Esophagus mucosa (tissue), 1 donor: ENCODE measurements at regions not wholly inside any gene's neighbourhood (a gene's known extent, or its start where the extent isn't known, plus 50 kb on each side); places are given as distances from the start of the nearest gene placed in this dataset.
A peak's percentile ranks its signal among the peaks of the same experiment; 100 is the strongest.
"Not testable (repeated sequence)": the region's sequence is repeated elsewhere in the genome, so short reads cannot be mapped to it uniquely, and the experiment has no call there.

Source experiments
- ATAC-seq: fragments of 200-7000 bp; cut with Tn5 transposase; one replicate; pipeline ENCODE4 v1.9.1; 2020
- donor health status: DM: yes; HTN: yes; CAD: no.

DNA sequence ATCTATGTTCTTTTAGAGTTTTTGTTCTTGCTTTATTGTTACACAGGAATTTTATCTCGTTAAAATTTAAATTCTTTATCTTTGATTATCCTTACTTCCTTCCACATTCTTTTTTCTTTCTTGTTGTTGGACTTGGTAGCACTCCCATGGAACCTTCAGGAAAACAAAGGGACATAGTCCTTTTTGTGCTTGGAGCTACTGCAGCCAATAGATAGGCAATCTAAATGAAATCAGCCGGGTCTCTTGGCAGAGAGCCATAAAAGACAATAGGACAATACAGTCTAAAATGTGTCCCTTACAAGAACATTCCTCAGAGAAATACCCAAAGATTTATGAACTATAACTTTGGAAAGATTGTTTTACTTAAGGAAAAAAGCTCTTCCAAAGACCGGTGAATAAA is 548.1 kb upstream of the C9orf72 start:
- no peak for ATAC-seq

DNA sequence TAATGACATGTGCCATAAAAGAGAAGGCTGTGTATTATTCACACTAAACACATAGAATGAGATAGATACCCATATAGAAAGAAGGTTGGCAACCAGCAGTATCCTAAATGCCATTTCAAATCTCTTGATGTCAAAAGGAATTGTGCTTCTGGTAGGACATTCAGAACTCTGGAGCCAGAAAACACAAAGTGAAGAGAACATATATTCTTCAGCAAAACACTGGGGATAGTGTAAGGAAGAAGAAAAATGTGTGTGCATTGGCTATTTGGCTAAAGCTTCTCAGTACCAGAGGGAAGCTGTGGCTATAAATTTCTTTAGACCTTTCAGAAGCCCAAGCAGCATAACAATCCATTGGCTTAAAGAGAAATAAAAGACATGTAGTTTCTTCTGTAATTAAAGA is 551.6 kb upstream of the C9orf72 start:
- no peak for ATAC-seq

DNA sequence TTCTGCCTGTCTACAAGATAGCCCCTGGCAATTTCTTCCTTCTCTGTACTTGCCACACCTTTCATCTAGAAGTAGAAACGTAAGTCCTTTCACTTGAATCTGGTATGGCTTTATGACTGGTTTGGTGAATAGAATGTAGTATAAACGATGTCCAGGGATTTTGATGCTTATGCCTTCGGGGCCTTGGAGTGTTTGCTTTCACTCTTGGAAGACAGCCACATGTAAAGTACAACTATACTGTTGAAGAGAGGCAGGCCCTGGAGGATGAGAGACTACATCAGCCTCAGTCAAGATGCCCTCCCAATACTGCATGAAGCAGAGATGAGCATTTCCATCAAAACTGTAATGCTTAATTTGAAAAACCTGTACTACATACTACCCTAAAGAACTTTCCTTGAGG is 553.8 kb upstream of the C9orf72 start:
- ATAC-seq = no peak

DNA sequence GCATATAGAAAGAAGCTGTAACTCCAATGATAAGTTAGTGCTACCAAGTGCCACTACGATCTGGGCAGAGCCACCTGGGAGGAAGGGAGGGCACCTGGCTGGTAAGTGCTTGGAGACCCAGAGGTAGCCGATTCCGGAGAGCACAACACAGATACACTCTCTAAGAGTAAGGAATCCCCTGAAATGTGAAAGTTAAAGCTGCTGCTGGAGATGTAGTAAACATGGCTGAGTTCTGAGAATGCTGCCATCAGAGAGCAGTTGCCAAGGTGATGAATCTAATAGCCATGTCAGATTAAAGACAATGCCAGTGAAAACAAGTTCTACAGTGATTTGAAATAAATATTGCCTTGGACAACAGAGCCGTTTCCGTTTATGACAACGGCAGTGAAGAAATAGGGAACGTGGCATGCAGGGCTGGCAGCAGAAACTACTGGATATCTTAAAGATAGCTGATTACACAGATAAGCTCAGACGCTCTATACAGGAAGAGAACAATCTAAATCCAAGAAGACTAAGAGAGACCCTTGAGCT is 561.2 kb upstream of the C9orf72 start:
- ATAC-seq = no peak

DNA sequence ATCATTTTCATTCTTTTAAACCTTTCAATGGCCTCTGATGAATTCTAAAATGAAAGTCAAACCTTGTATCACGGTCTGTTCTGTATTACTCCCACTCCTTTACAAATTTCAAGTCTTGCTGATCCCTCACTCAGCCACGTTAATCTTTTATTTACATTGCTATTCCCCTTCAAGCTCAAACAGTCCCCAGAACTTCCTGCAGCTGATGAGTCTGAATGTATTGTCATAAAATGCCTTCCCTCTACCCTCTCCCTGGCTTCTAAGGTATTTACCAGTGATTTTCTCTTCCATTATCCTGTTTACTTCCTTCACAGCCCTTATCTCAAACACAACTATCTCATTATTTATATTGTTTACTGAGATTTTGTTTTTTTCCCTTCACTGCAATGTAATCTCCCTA is 562.3 kb upstream of the C9orf72 start:
- ATAC-seq = peak; percentile 13

DNA sequence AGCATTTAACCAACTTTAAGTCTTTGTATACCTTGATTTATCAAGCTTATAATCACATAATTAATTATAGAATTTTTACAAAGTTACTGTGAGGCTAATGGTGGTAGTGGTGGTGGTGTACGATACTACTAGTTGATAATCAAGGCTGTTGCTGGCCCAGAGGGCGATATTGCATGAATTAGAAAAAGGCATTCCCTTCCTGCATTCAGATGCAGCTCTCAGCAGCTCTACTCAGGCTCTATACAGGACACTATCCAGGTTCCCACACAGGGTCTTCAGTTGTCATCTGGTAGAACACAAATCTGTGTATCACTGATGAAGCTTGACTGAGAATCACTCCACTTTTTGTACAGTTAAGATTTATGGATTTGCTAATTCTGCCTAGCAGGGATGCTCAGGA is 562.8 kb upstream of the C9orf72 start:
- ATAC-seq = no peak

DNA sequence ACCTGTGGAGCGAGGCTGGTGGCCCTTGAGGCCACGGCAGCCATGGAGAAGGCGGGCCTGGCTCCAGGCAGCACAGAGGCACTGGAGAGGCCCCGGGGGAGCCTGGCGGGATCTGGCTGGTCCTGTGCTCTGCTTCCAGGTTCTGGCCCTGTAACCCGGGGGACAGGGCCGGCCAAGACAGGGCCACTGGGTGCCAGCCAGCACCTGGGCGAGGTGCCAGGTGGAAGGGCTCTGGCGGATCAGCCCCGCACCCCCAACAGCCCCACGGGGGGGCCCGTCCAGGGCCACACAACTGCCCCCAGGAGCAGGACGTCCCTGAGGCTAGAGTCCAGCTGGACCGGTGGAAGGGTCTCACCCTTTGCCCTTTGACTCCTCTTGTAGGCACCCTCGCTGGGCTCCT is 574.1 kb upstream of the C9orf72 start:
- ATAC-seq = not testable (repeated sequence)

DNA sequence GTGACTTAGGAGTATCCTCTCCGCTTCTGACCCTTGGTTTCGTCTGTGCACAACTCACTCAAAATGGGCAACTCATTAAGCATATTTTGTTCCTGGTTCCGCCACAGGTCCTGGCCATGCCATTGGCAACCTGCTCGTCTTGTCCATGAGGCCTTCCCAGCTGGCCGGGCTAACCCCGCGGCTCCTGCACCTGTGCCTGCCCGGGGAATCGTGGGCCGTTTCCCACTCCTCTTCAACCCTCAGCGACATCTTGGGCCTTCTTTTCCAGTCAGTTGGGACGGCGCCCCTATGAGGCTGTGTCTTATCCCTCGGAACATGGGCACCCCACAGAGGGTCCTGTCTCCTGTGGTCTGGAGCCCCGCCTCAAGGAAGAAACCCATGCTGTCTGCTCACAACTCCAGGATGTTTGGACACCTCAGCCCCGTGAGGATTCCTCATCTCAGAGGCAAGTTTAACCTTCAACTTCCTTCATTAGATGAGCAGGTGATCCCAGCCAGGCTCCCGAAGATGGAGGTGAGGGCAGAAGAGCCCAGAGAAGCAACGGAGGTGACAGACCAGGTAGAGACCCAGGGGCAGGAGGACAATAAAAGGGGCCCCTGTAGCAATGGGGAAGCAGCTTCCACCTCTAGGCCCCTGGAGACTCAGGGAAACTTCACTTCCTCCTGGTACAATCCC is 574.8 kb upstream of the C9orf72 start:
- ATAC-seq = not testable (repeated sequence)

DNA sequence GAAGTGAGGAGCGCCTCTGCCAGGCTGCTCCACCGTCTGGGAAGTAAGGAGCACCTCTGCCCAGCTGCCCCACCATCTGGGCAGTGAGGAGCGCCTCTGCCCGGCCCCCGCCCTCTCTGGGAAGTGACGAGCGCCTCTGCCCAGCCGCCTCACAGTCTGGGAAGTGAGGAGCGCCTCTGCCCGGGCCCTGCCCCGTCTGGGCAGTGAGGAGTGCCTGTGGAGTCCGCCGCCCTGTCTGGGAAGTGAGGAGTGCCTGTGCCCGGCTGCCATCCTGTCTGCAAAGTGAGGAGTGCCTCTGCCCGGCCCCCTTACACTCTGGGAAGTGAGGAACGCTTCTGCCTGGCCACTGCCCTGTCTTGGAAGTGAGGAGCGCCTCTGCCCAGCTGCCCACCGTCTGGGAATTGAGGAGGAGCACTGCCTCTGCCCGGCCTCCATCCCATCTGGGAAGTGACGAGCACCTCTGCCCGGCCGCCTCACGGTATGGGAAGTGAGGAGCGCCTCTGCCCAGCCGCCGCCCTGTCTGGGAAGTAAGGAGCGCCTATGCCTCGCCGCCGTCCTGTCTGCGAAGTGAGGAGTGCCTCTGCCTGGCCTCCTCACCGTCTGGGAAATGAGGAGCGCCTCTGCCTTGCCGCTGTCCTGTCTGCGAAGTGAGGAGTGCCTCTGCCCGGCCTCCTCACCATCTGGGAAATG is 576.2 kb upstream of the C9orf72 start:
- not testable (repeated sequence) for ATAC-seq

DNA sequence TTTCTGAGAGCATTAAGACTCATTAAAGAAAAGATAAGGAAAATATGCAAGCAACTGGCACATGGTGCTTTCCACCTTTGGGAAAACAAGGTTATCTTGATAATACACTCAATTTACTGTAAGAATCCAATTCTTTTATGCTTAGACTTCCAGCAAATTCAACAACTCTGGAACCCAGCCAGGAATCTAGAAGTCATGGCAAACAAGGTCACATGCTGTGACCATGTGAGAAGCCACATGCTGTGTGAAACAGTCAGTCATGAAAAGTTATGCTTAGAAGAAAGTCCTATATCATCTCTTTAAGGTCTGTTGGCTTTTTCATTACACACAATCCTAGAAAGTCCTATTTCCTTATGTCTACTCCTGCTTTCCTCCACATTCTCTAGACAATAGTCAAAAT is 581.8 kb upstream of the C9orf72 start:
- no peak for ATAC-seq

DNA sequence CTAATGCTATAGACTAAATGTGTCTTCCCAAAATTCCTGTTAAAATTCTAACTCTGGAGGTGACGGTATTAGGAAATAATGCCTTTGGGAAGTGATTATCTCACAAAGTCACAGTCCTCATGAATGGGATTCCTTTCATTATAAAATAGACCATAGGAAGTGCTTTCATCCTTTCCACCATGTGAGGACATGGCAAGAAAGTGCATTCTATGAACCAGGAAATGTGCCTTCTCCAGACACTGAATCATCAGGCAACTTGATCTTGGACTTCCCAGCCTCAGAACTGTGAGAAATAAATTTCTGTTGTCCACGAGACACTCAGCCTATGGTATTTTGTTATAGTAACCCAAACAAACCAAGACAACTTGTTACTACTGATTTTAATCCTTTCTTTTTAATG is 582.4 kb upstream of the C9orf72 start:
- ATAC-seq = no peak

DNA sequence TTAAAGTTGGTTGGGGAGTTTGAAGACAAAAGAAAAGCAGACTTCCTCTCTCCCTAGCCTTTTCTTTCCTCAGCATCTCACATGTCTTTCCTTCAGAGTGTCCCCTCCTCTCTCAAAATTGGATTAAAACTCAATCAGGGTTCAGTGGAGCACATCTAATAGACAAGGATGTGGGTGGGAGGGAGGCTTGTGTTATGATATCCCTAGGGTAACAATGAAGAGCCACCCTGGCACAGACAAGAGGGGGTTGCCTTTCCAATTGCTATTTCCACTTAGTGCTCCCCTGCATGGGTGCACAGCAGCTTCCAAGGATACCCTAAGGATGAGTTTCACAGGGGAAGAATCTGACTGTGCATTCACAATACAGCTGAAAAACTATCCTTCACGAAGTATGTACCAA is 585.2 kb upstream of the C9orf72 start:
- ATAC-seq = no peak

DNA sequence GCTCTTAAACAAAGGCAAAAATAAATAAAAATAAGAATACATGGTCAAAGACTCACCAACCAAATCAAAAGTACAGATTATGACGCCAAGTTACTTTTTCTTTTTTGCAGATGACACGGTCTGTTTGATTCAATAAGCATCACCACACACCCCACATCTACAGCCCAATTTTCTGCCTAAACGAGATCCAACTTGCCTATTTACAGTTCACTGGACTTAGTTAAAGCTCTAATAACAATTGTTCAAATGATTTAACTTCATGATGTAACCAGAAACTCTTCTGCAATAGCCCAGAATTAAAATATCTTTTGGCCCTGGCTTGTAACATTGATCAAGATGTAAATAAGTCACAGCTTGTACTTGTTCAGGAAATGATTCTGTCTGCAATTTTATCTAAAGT is 590.3 kb upstream of the C9orf72 start:
- ATAC-seq = peak; percentile 89

DNA sequence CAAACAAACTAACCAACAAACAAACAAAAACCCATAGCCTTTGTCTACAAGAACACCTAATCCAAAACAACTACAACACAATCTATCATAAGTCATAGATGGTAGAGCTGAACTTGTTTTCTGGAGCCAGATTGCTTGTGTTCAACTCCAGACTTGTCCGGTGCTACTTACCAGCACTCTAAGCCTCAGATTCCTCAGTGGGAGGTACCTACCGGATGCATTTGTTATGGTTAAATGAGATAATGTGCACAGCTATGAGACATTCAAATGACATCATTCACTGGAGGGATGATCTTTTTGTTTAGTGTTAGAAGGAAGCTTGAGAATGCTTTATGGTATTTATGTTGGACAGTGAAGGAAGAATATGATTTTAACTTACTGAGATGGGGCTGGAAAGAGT is 592.9 kb upstream of the C9orf72 start:
- peak; percentile 93 for ATAC-seq

DNA sequence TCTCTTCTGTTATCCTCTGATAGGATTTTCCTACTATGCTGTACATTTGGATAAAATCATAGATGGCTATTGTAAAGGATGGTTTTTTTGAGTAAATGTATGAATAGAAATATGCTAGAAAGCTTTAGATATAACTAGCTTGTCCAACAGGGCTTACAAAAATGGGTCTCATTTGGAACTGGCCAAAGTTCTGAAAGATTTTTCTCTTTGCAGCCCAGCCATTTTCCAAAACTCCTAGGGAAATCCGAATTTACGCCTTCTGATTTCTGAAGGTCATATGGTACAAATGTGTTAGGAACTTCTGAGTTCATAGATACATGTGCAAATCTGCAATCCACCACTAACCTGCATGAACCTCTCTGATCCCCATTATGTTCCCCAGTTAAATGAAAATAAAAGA is 603.9 kb upstream of the C9orf72 start:
- ATAC-seq = no peak

DNA sequence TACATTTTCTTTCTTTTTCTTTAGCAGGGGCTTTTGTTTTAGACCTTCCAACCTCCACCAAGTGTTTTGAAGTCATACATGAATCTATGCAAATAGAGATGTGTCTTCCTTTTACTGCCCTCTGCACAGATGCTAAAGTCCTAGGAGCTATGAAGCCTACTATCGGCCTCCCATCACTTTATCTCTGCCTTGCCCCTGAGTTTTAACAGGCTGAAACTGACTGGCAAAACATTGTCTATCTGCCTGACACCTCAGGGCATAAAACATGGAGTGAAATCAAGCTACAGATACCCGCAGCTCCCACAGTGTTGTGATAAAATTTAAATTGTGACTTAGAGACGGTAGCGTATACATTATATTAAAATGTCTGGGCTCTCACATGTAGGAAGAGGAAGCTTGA is 604.6 kb upstream of the C9orf72 start:
- no peak for ATAC-seq

DNA sequence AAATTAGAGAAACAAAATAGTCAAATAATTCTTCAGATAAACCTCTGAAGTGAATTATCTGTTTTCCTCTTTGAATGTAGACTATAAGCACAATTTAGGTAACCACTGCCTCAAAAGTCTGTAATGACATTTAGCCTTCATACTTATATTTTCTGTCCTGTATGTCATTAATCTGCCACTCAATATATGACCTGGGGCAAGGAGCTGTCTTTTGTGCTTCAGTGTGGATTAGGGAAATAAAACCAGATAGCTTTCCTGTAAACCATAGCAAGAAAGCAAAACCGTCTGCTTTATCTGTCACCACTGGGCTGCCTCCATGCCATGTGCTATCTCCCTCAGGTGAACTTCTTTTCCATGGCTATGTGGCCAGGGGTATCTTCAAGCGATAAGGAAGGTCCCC is 606.6 kb upstream of the C9orf72 start:
- no peak for ATAC-seq

DNA sequence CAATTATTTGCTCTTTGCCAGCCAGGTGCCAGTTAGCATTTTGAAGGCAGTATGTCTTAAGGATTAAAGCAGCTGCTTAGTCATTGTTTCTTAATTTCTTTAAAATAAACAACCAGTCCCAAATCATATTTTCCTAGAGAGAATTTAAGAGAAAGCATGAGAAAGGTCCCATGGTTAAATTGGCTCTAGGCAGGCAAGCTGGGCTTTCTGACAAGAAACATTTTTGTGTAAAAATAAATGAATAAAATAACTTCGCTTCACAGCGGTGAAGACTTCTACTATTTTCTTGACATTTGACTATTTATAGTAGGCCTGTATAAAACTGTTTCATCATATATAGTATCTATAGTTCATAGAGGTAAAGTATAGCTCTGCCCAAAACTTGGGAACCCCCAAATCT is 617.7 kb upstream of the C9orf72 start:
- ATAC-seq = no peak

DNA sequence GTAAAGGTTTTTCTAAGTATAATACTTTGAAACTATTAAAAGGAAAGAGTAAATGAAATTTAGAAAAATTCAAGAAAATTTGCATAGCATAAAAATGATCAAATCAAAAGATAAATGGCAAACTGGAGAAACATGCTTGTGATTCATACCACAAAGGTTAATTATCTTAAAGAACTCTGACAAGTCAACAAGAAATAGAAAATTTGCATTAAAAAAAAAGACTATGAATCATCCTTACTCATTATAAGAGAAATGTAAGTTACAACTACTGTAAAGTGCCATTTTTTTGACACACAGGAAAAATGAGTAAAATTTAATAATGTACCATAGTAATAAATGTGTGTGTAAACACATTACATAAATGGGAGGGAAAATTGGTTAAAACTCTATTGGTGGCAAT is 624.4 kb upstream of the C9orf72 start:
- ATAC-seq = no peak

DNA sequence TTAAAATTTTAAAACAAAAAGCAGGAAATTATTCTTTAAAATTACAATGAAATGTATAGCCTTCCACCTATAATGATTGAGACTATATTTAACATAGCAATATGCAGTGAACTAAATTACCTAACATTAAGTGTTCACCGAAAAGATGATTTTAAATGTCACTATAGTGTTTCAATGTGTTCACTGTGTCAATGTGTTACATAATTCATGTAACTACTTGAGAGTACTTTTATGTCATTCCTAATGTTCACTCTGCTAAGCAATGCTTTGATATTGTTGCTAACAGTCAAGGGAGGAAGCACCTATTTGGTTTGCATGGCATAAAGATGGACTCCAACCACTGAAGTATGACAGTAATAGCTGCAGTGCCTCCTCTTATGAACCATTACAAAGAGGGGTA is 629.8 kb upstream of the C9orf72 start:
- no peak for ATAC-seq

DNA sequence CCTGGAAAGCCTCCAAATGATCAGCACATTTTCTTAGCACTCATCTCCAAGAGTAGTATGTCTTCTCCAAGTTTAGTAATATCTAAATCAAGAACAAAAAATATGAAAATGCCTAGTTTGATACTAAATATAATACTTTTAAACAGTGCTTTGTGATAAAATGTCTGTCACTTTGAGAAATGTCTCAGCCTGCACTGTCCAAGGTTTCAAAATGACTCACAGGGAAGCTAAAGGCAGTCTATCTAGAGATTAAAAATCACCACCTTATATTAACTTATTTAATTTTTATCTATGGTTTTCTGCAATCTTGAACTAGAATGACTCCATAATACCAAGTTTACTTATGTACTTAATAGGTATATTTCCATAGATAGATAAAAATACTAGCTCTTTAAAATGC is 633.0 kb upstream of the C9orf72 start:
- no peak for ATAC-seq

DNA sequence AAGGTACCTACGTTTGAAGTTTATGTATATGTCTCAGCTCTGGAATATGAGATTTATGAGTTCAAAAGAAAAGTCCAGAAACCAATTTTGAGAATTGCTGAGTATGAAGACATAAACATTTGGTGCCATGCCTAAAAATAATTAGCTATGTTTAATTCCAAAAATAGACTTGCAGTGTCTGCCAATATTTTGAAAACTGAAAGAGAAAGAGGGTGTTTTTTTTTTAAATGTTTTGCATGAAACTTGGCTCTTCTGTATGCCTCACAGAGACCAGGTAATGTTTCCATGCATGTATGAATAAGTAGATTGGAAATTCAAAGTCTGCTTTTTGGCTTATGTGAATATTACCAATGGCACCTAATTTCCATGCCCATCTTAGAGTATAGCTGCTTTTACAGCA is 634.4 kb upstream of the C9orf72 start:
- no peak for ATAC-seq

DNA sequence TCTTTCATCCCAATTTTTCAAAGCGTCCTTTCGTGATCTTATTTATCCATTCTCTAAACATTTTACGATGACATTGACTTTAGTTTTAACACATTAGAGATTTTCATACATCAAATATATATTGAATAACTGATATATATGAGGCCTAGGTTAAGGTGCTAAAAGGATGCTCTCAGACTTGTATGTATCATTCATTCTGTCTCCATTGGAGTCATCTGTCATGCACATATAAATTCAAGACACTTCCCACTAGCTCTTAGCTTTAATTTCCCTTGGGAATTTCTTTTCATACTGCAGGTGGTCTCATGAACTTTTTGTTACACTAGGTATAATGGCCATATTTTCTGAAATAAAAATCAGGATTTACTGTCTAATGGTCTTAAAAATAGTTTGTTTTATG is 635.8 kb upstream of the C9orf72 start:
- ATAC-seq = no peak

DNA sequence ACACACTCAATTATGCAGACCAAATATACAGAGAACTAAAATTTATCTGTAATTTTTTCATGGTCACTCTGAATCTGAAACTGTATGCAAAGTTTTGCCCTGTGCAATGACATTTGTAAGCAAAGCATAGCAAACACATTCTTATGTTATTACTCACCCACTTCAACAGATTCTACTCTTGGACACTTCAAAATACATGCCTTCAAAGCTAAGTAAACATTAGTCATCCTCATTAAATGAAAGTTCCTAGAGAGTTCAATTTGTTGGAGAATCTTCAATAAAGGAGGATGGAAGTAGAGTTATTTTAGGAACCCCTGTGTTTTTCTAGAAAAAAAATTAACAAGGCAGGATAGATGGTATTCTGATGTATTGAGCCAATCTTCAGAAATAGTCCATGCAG is 639.7 kb upstream of the C9orf72 start:
- ATAC-seq = peak; percentile 93
